CD4-positive, alpha-beta T cell (primary cell): ENCODE measurements at regions not wholly inside any gene's neighbourhood (a gene's known extent, or its start where the extent isn't known, plus 50 kb on each side); places are given as distances from the start of the nearest gene placed in this dataset.

Source experiments
- ATAC-seq: fragments of 200-7000 bp; cut with Tn5 transposase; one replicate; pipeline ENCODE4 v1.10.0; 2022; ENCODE audit warnings: mild to moderate bottlenecking; ENCODE audit not compliant: poor library complexity
- CTCF ChIA-PET: fragments of 350-600 bp; sonication (Branson Sonifier 250); formaldehyde crosslinking; loops from one replicate; lab custom pipeline; 2021; ENCODE audit warnings: antibody characterized with exemption, inconsistent platforms; lab: Charles Lee
- POLR2A ChIA-PET: fragments of 350-600 bp; sonication (Branson Sonifier 250); formaldehyde crosslinking; loops from one replicate; lab custom pipeline; 2021; ENCODE audit warnings: antibody characterized with exemption, inconsistent platforms; lab: Charles Lee
- DNase-seq, 14 experiments: peaks; one replicate each; pipeline ENCODE4 v3.0.0-alpha.2; 2013 to 2020; ENCODE audit warnings: mixed read lengths in 2 of 14
- H3K27ac ChIP-seq, 2 donors: one replicate each; pipeline versions ENCODE4 v1.5.1 to v1.7.0; 2013; ENCODE audit warnings: low read length in 2 of 2, low read depth in 1 of 2, mild to moderate bottlenecking in 1 of 2
- H3K27me3 ChIP-seq, 2 experiments: 1 replicate in 1 of 2; 2 replicates in 1 of 2; pipeline versions ENCODE4 v1.6.1 to v1.7.0; 2013; ENCODE audit warnings: low read length in 2 of 2, control low read depth in 1 of 2, mild to moderate bottlenecking in 1 of 2, moderate library complexity in 1 of 2; ENCODE audit not compliant: insufficient read depth in 2 of 2, control insufficient read depth in 1 of 2
- H3K36me3 ChIP-seq: one replicate; pipeline ENCODE4 v1.6.1; 2013; ENCODE audit warnings: low read length, control low read depth; ENCODE audit not compliant: insufficient read depth
- H3K4me1 ChIP-seq: one replicate; pipeline ENCODE4 v1.6.1; 2013; ENCODE audit warnings: low read length, control low read depth; ENCODE audit not compliant: insufficient read depth
- H3K4me3 ChIP-seq: one replicate; pipeline ENCODE4 v1.5.1; 2013; ENCODE audit warnings: mild to moderate bottlenecking, low read length, moderate library complexity
- H3K9me3 ChIP-seq, 2 experiments: 1 replicate in 1 of 2; 2 replicates in 1 of 2; pipeline versions ENCODE4 v1.6.1 to v1.7.0; 2013; ENCODE audit warnings: low read length in 2 of 2, mild to moderate bottlenecking in 2 of 2, control low read depth in 1 of 2, moderate library complexity in 1 of 2; ENCODE audit not compliant: control insufficient read depth in 1 of 2, insufficient read depth in 1 of 2
- H3K27ac Mint-ChIP-seq: one replicate; pipeline ENCODE4 v1.8.0; 2020; ENCODE audit warnings: mixed read lengths
- H3K27me3 Mint-ChIP-seq: one replicate; pipeline ENCODE4 v1.8.0; 2021; ENCODE audit warnings: mixed read lengths
- H3K36me3 Mint-ChIP-seq: one replicate; pipeline ENCODE4 v1.8.0; 2021; ENCODE audit warnings: low read depth, mixed read lengths
- H3K4me1 Mint-ChIP-seq: one replicate; pipeline ENCODE4 v1.8.0; 2021; ENCODE audit warnings: low read depth, mixed read lengths
- H3K4me3 Mint-ChIP-seq: one replicate; pipeline ENCODE4 v1.8.0; 2020; ENCODE audit warnings: mild to moderate bottlenecking, mixed read lengths
- H3K9me3 Mint-ChIP-seq: one replicate; pipeline ENCODE4 v1.8.0; 2020; ENCODE audit warnings: mixed read lengths
- CTCF ChIP-seq: fragments of 200-600 bp; IDR thresholded peaks from one replicate; pipeline ENCODE4 v1.8.0; 2022; ENCODE audit warnings: antibody characterized with exemption, mild to moderate bottlenecking
- intact Hi-C, 2 experiments: fragments of 100-400 bp; cut with DNase I in 1 of 2; cut with micrococcal nuclease in 1 of 2; formaldehyde crosslinking; loops; one replicate each; pipeline versions ENCODE4 v1.15.1 to v1.9.0; 2023 to 2025; cut with DNase I, micrococcal nuclease

GRCh38 chr3:30500666-30501399, 105.6 kb upstream of the TGFBR2 start:
- Histone ChIP-seq H3K27ac (no peak overlapping the region), H3K4me1 (no peaks in the 10 kb centered on the region), H3K4me3 (no peak overlapping the region), H3K9me3 (no peaks in the 10 kb centered on the region), H3K36me3 (no peaks in the 10 kb centered on the region), H3K27me3 (no peaks in the 10 kb centered on the region)
- CTCF ChIA-PET: interaction anchor here (1.6 kb wide), 1 partner anchor 301 kb away, joined by 3 read pairs; no protein-coding TSS in a partner anchor
- Mint-ChIP-seq H3K9me3 (peaks cover 4% of the 10 kb centered on the region), H3K4me1 (peaks cover 38% of the 10 kb centered on the region), H3K27me3 (no peaks in the 10 kb centered on the region), H3K4me3 (no peak overlapping the region), H3K36me3 (no peaks in the 10 kb centered on the region), H3K27ac (no peak overlapping the region)
- ATAC-seq (no peak), DNase-seq (no peak)
- intact Hi-C loops: no loop called here
- TF ChIP-seq CTCF: no peak
- POLR2A ChIA-PET: no interaction called here

- H3K36me3 Mint-ChIP-seq: no peaks in the 10 kb centered on the region
- Histone ChIP-seq H3K27ac (no peak overlapping the region), H3K4me1 (no peaks in the 10 kb centered on the region), H3K27me3 (no peaks in the 10 kb centered on the region), H3K4me3 (no peak overlapping the region), H3K9me3 (no peaks in the 10 kb centered on the region), H3K36me3 (no peaks in the 10 kb centered on the region)
- H3K27ac Mint-ChIP-seq: no peak overlapping the region
- no peak for TF ChIP-seq CTCF
- intact Hi-C loops: no loop called here
- H3K27me3 Mint-ChIP-seq: no peaks in the 10 kb centered on the region
- H3K4me1 Mint-ChIP-seq: peaks cover 31% of the 10 kb centered on the region
- ATAC-seq (no peak), DNase-seq (no peak)
- ChIA-PET POLR2A (no interaction called here), CTCF (no interaction called here)
- peaks cover 4% of the 10 kb centered on the region for H3K9me3 Mint-ChIP-seq
- H3K4me3 Mint-ChIP-seq: no peak overlapping the region
Observed at GRCh38 chr3:30501526-30501925, 104.9 kb upstream of the TGFBR2 start.

GRCh38 chr3:30502051-30502741, 104.2 kb upstream of the TGFBR2 start:
- Histone ChIP-seq H3K9me3 (no peaks in the 10 kb centered on the region), H3K4me3 (no peak overlapping the region), H3K27ac (no peak overlapping the region), H3K27me3 (no peaks in the 10 kb centered on the region), H3K4me1 (no peaks in the 10 kb centered on the region), H3K36me3 (no peaks in the 10 kb centered on the region)
- H3K27ac Mint-ChIP-seq: no peak overlapping the region
- ChIA-PET CTCF (no interaction called here), POLR2A (interaction anchor here (2.2 kb wide), 1 partner anchor 27 kb away, joined by 6 read pairs; no protein-coding TSS in a partner anchor)
- no peaks in the 10 kb centered on the region for H3K36me3 Mint-ChIP-seq
- peaks cover 24% of the 10 kb centered on the region for H3K4me1 Mint-ChIP-seq
- no peak for DNase-seq
- no peak overlapping the region for H3K4me3 Mint-ChIP-seq
- intact Hi-C loops: no loop called here
- H3K27me3 Mint-ChIP-seq: no peaks in the 10 kb centered on the region
- peaks cover 4% of the 10 kb centered on the region for H3K9me3 Mint-ChIP-seq
- TF ChIP-seq CTCF: no peak
- no peak for ATAC-seq
